ENCODE measurements at regions not wholly inside any gene's neighbourhood (a gene's known extent, or its start where the extent isn't known, plus 50 kb on each side); places are given as distances from the start of the nearest gene placed in this dataset.
A peak's percentile ranks its signal among the peaks of the same experiment; 100 is the strongest.

- DNase-seq (ENCODE audit: low read depth): no peak
- no peak overlapping the region for H3K4me3 ChIP-seq (ENCODE audit: low read depth, low read length)
- TF ChIP-seq CTCF (conservative IDR thresholded peaks at IDR 0.05; ENCODE audit: low read depth, low read length): no peak
Measured at GRCh38 chr13:76644906-76645305, 241.3 kb downstream of the KCTD12 start.

GRCh38 chr13:76643596-76643995 is 242.6 kb downstream of the KCTD12 start:
- H3K4me3 ChIP-seq (ENCODE audit: low read depth, low read length): no peak overlapping the region
- no peak for DNase-seq (ENCODE audit: low read depth)
- TF ChIP-seq CTCF (conservative IDR thresholded peaks at IDR 0.05; ENCODE audit: low read depth, low read length): no peak

- TF ChIP-seq CTCF (conservative IDR thresholded peaks at IDR 0.05; ENCODE audit: low read depth, low read length): no peak
- DNase-seq (ENCODE audit: low read depth): no peak
- no peak overlapping the region for H3K4me3 ChIP-seq (ENCODE audit: low read depth, low read length)
Measured at GRCh38 chr13:76641056-76641455, 245.1 kb downstream of the KCTD12 start.

GRCh38 chr13:76638882-76639281 is 247.3 kb downstream of the KCTD12 start:
- H3K4me3 ChIP-seq (ENCODE audit: low read depth, low read length): no peak overlapping the region
- TF ChIP-seq CTCF (conservative IDR thresholded peaks at IDR 0.05; ENCODE audit: low read depth, low read length): no peak
- no peak for DNase-seq (ENCODE audit: low read depth)

GRCh38 chr13:76638181-76638580 is 248.0 kb downstream of the KCTD12 start:
- no peak overlapping the region for H3K4me3 ChIP-seq (ENCODE audit: low read depth, low read length)
- TF ChIP-seq CTCF (conservative IDR thresholded peaks at IDR 0.05; ENCODE audit: low read depth, low read length): no peak
- no peak for DNase-seq (ENCODE audit: low read depth)

- TF ChIP-seq CTCF (conservative IDR thresholded peaks at IDR 0.05; ENCODE audit: low read depth, low read length): no peak
- H3K4me3 ChIP-seq (ENCODE audit: low read depth, low read length): no peak overlapping the region
- peak; percentile 89 for DNase-seq (ENCODE audit: low read depth)
Measured at GRCh38 chr13:76637641-76638141, 248.5 kb downstream of the KCTD12 start.

- no peak overlapping the region for H3K4me3 ChIP-seq (ENCODE audit: low read depth, low read length)
- DNase-seq (ENCODE audit: low read depth): peak; percentile 74
- no peak for TF ChIP-seq CTCF (conservative IDR thresholded peaks at IDR 0.05; ENCODE audit: low read depth, low read length)
Measured at GRCh38 chr13:76636829-76637228, 249.4 kb downstream of the KCTD12 start.
